HUES64 (cell line): ENCODE measurements at regions not wholly inside any gene's neighbourhood (a gene's known extent, or its start where the extent isn't known, plus 50 kb on each side); places are given as distances from the start of the nearest gene placed in this dataset.

ENCODE experiments used
- H3K27ac ChIP-seq: 2 replicates; pipeline ENCODE4 v1.7.0; 2013; ENCODE audit warnings: low read depth, low read length, inconsistent platforms
- H3K27me3 ChIP-seq: 2 replicates; pipeline ENCODE4 v1.6.1; 2013; ENCODE audit warnings: mild to moderate bottlenecking, low read length; ENCODE audit not compliant: insufficient read depth
- H3K36me3 ChIP-seq: 2 replicates; pipeline ENCODE4 v1.6.1; 2013; ENCODE audit warnings: mild to moderate bottlenecking, low read length; ENCODE audit not compliant: insufficient read depth
- H3K4me1 ChIP-seq: 2 replicates; pipeline ENCODE4 v1.6.1; 2013; ENCODE audit warnings: mild to moderate bottlenecking, low read length, moderate library complexity; ENCODE audit not compliant: insufficient read depth
- H3K4me3 ChIP-seq: 2 replicates; pipeline ENCODE4 v1.5.1; 2013; ENCODE audit warnings: mild to moderate bottlenecking, low read length, moderate library complexity
- H3K9ac ChIP-seq: 2 replicates; pipeline ENCODE4 v1.6.1; 2013; ENCODE audit warnings: mild to moderate bottlenecking, low read depth, low read length
- H3K9me3 ChIP-seq: 2 replicates; pipeline ENCODE4 v1.6.1; 2013; ENCODE audit warnings: low read depth, low read length; ENCODE audit not compliant: insufficient read depth
- WGBS: fragments of 150-250, 120-280 bp; methylation state at CpG from one replicate; pipeline ENCODE4 v1.1.7; 2013; ENCODE audit warnings: missing lambda C conversion rate; 5-methylcytosine and 5-hydroxymethylcytosine counted together

DNA sequence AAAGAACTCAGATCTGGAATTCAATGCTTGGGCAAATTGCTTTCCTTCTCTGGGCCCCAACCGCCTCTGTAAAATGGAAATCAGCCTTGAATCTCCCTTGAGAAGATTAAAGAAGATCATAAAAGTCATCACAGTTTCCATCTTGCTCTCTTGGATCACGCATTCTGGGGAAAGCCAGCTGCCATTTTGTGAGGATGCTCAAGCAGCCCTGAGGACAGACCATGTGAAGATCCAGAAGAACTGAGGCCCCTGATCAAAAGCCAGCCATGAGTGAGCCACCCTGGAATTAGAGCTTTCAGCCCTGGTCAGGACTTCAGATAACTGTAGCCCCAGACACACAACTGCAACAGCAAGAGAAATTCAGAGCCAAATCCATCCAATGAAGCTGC is 229.3 kb downstream of the MN1 start:
- peaks cover 8% of the 10 kb centered on the region; the same call in 1 of the 2 replicates for H3K27me3 ChIP-seq
- no peak overlapping the region for H3K4me3 ChIP-seq
- WGBS: 82% methylated on average over 2 of the region's 2 CpGs
- no peak overlapping the region for H3K27ac ChIP-seq
- H3K9me3 ChIP-seq: no peaks in the 10 kb centered on the region
- no peaks in the 10 kb centered on the region for H3K36me3 ChIP-seq
- H3K9ac ChIP-seq: no peak overlapping the region
- H3K4me1 ChIP-seq: peaks cover 10% of the 10 kb centered on the region; the same call in 1 of the 2 replicates

DNA sequence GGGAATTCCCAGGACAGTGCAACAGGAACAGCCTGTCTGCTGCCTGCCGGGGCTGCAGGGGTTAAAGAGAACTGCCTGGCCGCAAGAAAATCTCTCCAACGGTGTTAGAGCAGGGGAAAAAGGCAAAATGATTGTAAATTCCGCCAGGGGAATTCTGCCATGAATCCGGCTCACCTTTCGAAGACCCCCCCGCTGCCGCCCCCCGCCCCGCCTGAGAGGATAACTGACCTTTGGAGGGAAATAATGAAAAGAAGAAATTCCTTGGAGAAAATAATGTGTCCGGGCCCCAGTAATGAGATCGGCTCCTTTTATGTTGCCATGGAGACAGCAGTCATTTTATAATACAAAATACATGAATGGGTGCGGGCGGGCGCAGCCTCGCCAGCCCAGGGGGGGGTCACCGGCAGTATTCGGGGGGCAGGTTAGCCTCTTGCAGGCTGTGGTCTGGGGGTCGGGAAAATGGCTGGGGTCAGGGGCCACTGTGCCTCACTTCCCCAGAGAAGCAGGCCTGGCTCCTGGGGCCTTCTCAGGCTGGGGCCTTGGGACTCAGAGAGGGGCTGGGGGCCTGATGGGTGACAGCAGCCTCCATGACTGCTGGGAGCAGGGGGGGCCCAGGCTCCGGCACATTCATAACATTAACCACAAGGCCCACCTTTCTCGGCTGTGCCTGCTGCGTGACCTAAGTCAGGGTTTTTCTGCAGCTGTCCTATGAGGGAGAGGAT is 228.1 kb downstream of the MN1 start:
- 26% methylated on average over 22 of the region's 22 CpGs for WGBS
- Histone ChIP-seq H3K9me3 (no peaks in the 10 kb centered on the region), H3K9ac (no peak overlapping the region), H3K27ac (no peak overlapping the region), H3K27me3 (peaks cover 13% of the 10 kb centered on the region), H3K36me3 (no peaks in the 10 kb centered on the region), H3K4me3 (no peak overlapping the region), H3K4me1 (peaks cover 10% of the 10 kb centered on the region; the same call in 1 of the 2 replicates)

DNA sequence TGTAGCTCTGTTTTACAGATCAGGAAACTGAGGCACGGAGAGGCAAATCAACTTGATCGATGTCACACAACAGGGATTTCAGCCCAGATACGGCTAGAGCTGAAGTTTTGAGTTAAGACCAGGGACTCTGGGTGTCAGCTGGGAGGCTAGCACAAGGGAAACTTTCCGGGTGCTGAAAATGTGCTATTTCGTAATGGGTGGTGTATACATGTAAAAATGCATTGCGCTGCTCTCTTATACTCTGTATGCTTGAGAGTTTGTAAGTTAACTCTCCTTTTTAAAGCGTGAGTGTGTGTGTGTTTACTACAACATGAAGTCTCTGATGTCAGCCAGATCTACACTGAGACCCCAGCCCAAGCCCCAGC is 227.6 kb downstream of the MN1 start:
- Histone ChIP-seq H3K9ac (no peak overlapping the region), H3K9me3 (no peaks in the 10 kb centered on the region), H3K4me1 (peaks cover 10% of the 10 kb centered on the region; the same call in 1 of the 2 replicates), H3K27me3 (peaks cover 13% of the 10 kb centered on the region), H3K27ac (no peak overlapping the region), H3K4me3 (no peak overlapping the region), H3K36me3 (no peaks in the 10 kb centered on the region)
- 87% methylated on average over 7 of the region's 7 CpGs for WGBS

DNA sequence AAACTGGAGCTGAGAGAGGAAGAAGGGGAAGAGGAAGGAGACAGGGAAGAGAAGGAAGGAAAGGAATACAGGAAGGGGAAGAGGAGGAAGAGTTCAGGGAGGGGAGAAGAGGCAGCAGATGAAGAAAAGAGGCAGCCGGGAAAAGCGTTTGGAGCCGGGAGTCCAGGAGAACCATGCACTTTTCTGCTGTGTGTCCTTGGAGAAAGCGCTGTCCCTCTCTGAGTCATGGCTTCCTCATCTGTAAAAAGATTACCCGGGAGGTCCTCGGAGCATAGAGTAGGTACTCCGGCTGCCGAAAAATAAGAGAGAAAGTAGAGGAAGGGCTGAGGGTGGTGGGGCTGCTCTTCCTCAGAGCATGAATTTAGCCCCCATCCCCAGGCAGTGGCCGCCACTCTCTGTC is 226.9 kb downstream of the MN1 start:
- H3K4me3 ChIP-seq: no peak overlapping the region
- no peak overlapping the region for H3K9ac ChIP-seq
- peaks cover 10% of the 10 kb centered on the region; the same call in 1 of the 2 replicates for H3K4me1 ChIP-seq
- H3K36me3 ChIP-seq: no peaks in the 10 kb centered on the region
- H3K27me3 ChIP-seq: peaks cover 13% of the 10 kb centered on the region
- WGBS: 91% methylated on average over 9 of the region's 9 CpGs
- no peak overlapping the region for H3K27ac ChIP-seq
- no peaks in the 10 kb centered on the region for H3K9me3 ChIP-seq

DNA sequence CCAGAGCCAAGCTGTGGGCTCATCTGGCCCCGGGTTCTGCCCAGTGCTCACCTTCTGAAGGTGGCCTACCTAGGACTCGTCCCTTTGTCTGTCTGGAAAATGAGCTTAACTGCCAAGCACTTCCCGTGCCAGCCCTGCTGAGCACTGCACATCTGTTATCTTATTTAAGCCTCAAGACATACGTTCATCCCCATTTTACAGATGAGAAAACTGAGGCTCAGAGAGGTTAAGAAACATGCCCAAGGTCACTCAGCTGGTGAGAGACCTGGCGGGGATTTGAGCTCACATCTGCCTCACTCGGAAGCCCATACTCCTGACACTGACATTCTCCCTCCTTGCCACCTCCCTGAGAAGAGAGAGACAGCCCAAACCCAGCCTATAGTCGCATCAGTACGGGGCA is 226.2 kb downstream of the MN1 start:
- H3K4me3 ChIP-seq: no peak overlapping the region
- 91% methylated on average over 8 of the region's 8 CpGs for WGBS
- no peaks in the 10 kb centered on the region for H3K9me3 ChIP-seq
- no peaks in the 10 kb centered on the region for H3K36me3 ChIP-seq
- no peak overlapping the region for H3K27ac ChIP-seq
- H3K4me1 ChIP-seq: peaks cover 10% of the 10 kb centered on the region; the same call in 1 of the 2 replicates
- no peak overlapping the region for H3K9ac ChIP-seq
- peaks cover 13% of the 10 kb centered on the region for H3K27me3 ChIP-seq

DNA sequence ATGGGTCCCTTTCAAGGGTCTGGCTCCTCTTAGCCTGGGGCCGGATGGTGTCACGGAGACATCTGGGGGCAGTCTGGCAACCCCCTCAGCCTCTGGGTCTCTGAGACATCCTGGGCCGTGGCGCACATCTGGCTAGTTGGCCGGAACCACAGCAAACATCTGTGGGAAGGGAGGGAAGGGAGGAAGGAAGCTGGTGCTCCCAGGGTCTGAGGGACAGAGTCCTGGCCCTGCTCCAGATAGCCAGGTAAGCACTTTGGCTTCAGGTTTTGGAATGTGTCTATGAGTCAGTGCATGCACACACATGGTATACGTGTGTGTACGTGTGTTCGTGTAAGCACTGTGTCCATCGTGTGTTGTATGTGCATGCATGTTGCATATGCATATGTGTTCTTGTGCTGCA is 225.1 kb downstream of the MN1 start:
- Histone ChIP-seq H3K4me3 (no peak overlapping the region), H3K9me3 (no peaks in the 10 kb centered on the region), H3K27ac (no peak overlapping the region), H3K4me1 (peaks cover 10% of the 10 kb centered on the region; the same call in 1 of the 2 replicates), H3K9ac (no peak overlapping the region), H3K36me3 (no peaks in the 10 kb centered on the region), H3K27me3 (peaks cover 13% of the 10 kb centered on the region)
- 88% methylated on average over 9 of the region's 9 CpGs for WGBS

DNA sequence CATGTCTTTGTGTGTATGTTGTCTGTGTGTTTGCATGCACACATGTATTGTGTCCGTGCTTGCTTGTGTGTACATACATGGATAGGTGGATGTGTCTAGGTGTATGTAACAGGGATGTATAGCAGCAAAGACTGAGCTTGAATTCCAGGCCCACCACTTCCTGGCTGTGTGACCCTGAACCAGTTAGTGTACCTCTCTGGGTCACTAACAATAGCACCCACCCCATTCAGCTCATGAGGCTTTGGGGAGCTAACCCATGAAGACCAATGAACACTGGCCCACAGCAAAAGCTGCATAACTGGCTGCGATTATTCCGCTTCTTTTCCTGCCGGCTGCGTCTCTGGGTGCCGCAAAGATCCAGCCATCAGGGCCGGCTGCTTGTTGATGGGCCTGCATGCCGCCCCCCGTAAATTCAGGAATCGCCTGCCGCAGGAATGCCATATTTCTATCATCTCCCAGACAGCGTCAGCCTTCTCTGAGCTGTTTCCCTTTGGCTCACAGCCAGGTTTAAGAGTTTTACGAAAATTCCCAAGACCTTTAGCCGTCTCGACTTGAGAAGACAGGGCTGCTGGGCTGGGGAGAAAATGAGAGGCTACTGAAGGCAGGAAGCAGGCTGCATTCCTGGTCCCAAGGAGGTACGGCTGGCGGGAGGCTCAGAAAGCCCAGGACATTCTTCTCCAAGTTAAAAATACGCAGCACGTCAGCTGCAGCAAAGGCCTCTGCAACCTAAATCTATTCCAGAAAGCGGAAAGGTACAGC is 224.6 kb downstream of the MN1 start:
- no peaks in the 10 kb centered on the region for H3K36me3 ChIP-seq
- no peaks in the 10 kb centered on the region for H3K9me3 ChIP-seq
- no peak overlapping the region for H3K4me3 ChIP-seq
- peaks cover 13% of the 10 kb centered on the region for H3K27me3 ChIP-seq
- H3K4me1 ChIP-seq: peaks cover 5% of the 10 kb centered on the region; the same call in 1 of the 2 replicates
- 82% methylated on average over 20 of the region's 20 CpGs for WGBS
- H3K9ac ChIP-seq: no peak overlapping the region
- no peak overlapping the region for H3K27ac ChIP-seq

DNA sequence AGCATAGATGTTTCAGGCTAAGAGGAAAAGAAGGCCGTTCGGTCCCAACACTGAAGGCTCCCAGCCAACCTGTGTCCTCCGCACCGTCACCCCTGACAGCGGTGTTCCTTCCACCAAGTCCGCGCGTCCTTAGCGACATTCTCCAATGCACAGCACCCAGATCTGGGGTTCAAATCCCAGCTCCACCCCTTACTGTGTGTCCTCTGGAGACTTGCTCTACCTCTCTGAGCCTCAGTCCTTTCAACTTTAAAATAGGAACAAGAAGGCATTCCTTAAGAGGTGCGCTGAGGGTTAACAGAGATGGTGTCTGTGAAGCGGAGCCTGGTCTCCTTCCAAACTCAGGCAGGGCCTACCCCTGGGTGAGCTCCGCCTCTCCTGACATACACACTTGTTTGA is 224.0 kb downstream of the MN1 start:
- no peaks in the 10 kb centered on the region for H3K36me3 ChIP-seq
- no peak overlapping the region for H3K27ac ChIP-seq
- H3K9me3 ChIP-seq: no peaks in the 10 kb centered on the region
- peaks cover 13% of the 10 kb centered on the region for H3K27me3 ChIP-seq
- 92% methylated on average over 12 of the region's 12 CpGs for WGBS
- H3K4me3 ChIP-seq: no peak overlapping the region
- H3K4me1 ChIP-seq: peaks cover 3% of the 10 kb centered on the region; the same call in 1 of the 2 replicates
- no peak overlapping the region for H3K9ac ChIP-seq

DNA sequence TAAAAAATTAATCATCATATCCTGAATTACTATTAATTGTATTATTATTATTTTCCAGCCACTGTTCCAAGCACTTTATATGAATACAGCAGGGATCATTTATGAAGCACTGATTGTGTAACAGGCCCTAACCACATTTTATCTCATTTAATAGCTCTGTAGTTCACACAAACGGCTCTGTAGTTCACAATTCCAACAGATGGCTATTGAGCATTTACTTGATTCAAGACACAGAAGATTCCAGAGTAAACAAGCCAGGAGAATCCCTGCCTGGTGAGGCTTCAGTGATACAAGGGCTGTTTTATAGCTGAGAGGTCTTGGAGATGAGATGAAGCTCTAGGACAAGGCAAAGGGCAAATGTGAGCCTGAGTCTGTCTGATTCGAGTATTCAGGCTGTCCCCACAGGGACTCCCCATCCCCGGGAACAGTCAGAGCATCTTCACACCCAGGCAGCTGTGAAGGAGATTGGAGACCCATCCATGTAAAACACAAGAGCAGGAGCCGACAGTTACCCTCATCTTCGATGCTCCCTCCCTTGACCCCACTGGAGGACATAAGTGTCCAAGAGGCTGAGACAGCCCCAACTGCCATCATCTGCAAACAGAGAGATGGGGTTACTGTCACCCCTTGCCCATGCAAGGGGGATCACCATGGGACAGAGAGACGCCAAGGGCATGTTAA is 222.5 kb downstream of the MN1 start:
- peaks cover 3% of the 10 kb centered on the region; the same call in 1 of the 2 replicates for H3K4me1 ChIP-seq
- WGBS: 82% methylated on average over 6 of the region's 6 CpGs
- no peak overlapping the region for H3K9ac ChIP-seq
- H3K9me3 ChIP-seq: no peaks in the 10 kb centered on the region
- no peak overlapping the region for H3K4me3 ChIP-seq
- peaks cover 13% of the 10 kb centered on the region for H3K27me3 ChIP-seq
- no peak overlapping the region for H3K27ac ChIP-seq
- no peaks in the 10 kb centered on the region for H3K36me3 ChIP-seq

DNA sequence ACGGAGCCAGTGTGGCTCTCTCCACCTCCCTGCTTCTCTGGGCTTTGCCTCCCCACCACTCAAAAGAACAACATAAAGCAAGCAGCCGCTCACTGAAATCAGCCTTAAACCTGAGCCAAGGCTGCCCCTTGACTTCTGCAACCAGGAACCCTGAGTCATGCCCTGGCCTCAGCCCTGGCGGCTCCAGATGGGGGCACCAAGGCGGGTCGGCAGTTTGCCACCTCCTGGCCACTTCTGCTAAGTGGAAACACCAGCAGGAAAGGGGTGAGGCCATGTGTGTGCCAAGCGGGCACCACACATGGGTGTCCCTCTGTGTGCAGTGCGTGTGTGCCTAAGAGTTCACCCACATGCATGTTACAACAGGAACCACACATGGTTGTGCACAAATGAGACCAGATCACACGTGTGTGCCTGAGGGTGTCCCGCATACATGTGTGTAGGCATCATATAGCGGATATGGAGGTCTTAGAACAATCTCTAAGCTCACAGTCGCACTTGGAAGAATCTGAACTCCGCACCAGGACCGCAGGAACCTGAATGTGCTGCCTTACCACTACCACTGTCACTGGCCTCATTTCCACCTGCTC is 221.2 kb downstream of the MN1 start:
- 91% methylated on average over 13 of the region's 13 CpGs for WGBS
- H3K27ac ChIP-seq: no peak overlapping the region

DNA sequence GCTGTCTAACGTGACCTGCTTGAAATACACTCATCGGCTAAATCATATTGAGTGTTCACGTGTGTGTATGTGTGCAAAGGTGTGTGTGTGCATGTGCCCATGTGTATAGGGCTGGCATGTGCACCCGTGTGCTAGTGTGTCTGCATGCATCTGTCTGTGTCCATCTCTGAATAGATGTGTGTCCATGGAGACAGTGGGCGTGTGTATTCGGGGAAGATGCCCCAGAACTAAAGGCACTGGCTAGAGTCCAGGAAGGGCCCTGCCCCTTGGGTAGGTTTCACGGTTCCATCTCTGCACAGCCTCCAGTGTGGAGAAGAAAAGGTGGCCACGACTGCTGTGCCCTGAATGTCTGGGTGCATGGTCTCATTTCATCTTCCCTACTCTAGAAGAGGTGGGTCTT is 220.3 kb downstream of the MN1 start:
- no peak overlapping the region for H3K27ac ChIP-seq
- H3K4me1 ChIP-seq: peaks cover 3% of the 10 kb centered on the region; the same call in 1 of the 2 replicates
- 88% methylated on average over 8 of the region's 8 CpGs for WGBS
- H3K9ac ChIP-seq: no peak overlapping the region
- H3K27me3 ChIP-seq: peaks cover 8% of the 10 kb centered on the region
- no peaks in the 10 kb centered on the region for H3K9me3 ChIP-seq
- H3K36me3 ChIP-seq: no peaks in the 10 kb centered on the region
- no peak overlapping the region for H3K4me3 ChIP-seq

More for the DNA sequence above, 221.2 kb downstream of the MN1 start:
- Histone ChIP-seq H3K4me1 (peaks cover 3% of the 10 kb centered on the region; the same call in 1 of the 2 replicates), H3K36me3 (no peaks in the 10 kb centered on the region), H3K9ac (no peak overlapping the region), H3K9me3 (no peaks in the 10 kb centered on the region), H3K27me3 (peaks cover 10% of the 10 kb centered on the region), H3K4me3 (no peak overlapping the region)
